ENCODE measurements at regions not wholly inside any gene's neighbourhood (a gene's known extent, or its start where the extent isn't known, plus 50 kb on each side); places are given as distances from the start of the nearest gene placed in this dataset.

GRCh38 chr17:71428897-71429296 lies 691.9 kb upstream of the SOX9 start:
- intact Hi-C loops (cut with DNase I): no loop called here
- Histone ChIP-seq H3K36me3 (no peaks in the 10 kb centered on the region), H3K9me3 (peaks cover 0 to 3% (median 0%) of the 10 kb centered on the region in 4 donors), H3K27me3 (no peaks in the 10 kb centered on the region), H3K4me1 (no peaks in the 10 kb centered on the region), H3K27ac (no peak overlapping the region), H3K4me3 (no peak overlapping the region)
- DNase-seq (no peak), ATAC-seq (no peak)
- TF ChIP-seq POLR2A (IDR thresholded peaks at IDR 0.05) (no peak), CTCF (IDR thresholded peaks at IDR 0.05) (no peak)

GRCh38 chr17:71430281-71430680 lies 690.5 kb upstream of the SOX9 start:
- H3K27me3 ChIP-seq: no peaks in the 10 kb centered on the region
- intact Hi-C loops (cut with DNase I): no loop called here
- H3K4me3 ChIP-seq: no peak overlapping the region
- H3K9me3 ChIP-seq: peaks cover 0 to 3% (median 0%) of the 10 kb centered on the region in 4 donors
- no peak for TF ChIP-seq POLR2A (IDR thresholded peaks at IDR 0.05)
- no peak for TF ChIP-seq CTCF (IDR thresholded peaks at IDR 0.05)
- no peak overlapping the region for H3K27ac ChIP-seq
- DNase-seq (no peak), ATAC-seq (no peak)
- no peaks in the 10 kb centered on the region for H3K36me3 ChIP-seq
- H3K4me1 ChIP-seq: no peaks in the 10 kb centered on the region
- 46% methylated on average over 5 of the region's 5 CpGs for WGBS (ENCODE audit: insufficient coverage, low coverage, low lambda C conversion rate, missing lambda C conversion rate)

- DNase-seq (no peak), ATAC-seq (no peak)
- no peak overlapping the region for H3K27ac ChIP-seq
- intact Hi-C loops (cut with DNase I): no loop called here
- TF ChIP-seq POLR2A (IDR thresholded peaks at IDR 0.05) (no peak), CTCF (IDR thresholded peaks at IDR 0.05) (no peak)
- peaks cover 0 to 3% (median 0%) of the 10 kb centered on the region in 4 donors for H3K9me3 ChIP-seq
- no peak overlapping the region for H3K4me3 ChIP-seq
- no peaks in the 10 kb centered on the region for H3K27me3 ChIP-seq
- WGBS (ENCODE audit: insufficient coverage, low coverage, low lambda C conversion rate, missing lambda C conversion rate): 44% methylated on average over 2 of the region's 2 CpGs
- no peaks in the 10 kb centered on the region for H3K36me3 ChIP-seq
- H3K4me1 ChIP-seq: no peaks in the 10 kb centered on the region
These were observed 689.7 kb upstream of the SOX9 start for GRCh38 chr17:71431146-71431545.

- H3K4me3 ChIP-seq: no peak overlapping the region
- peaks cover 0 to 3% (median 0%) of the 10 kb centered on the region in 4 donors for H3K9me3 ChIP-seq
- intact Hi-C loops (cut with DNase I): no loop called here
- DNase-seq (no peak), ATAC-seq (no peak)
- H3K36me3 ChIP-seq: no peaks in the 10 kb centered on the region
- WGBS (ENCODE audit: insufficient coverage, low coverage, low lambda C conversion rate, missing lambda C conversion rate): 42% methylated on average over 2 of the region's 2 CpGs
- no peaks in the 10 kb centered on the region for H3K4me1 ChIP-seq
- H3K27me3 ChIP-seq: no peaks in the 10 kb centered on the region
- H3K27ac ChIP-seq: no peak overlapping the region
- no peak for TF ChIP-seq POLR2A (IDR thresholded peaks at IDR 0.05)
- no peak for TF ChIP-seq CTCF (IDR thresholded peaks at IDR 0.05)
These were observed 688.2 kb upstream of the SOX9 start for GRCh38 chr17:71432378-71433315.
